RWPE2 (cell line): ENCODE measurements at regions not wholly inside any gene's neighbourhood (a gene's known extent, or its start where the extent isn't known, plus 50 kb on each side); places are given as distances from the start of the nearest gene placed in this dataset.
A peak's percentile ranks its signal among the peaks of the same experiment; 100 is the strongest.

Source experiments
- ATAC-seq: fragments of 200-7000 bp; cut with Tn5 transposase; 3 replicates; pipeline ENCODE4 v1.9.1; 2021; ENCODE audit warnings: low read depth
- DNase-seq: peaks from one replicate; pipeline ENCODE4 v3.0.0-alpha.2; 2020; ENCODE audit warnings: low spot score
- H3K27ac ChIP-seq: fragments of 450-650 bp; 2 replicates; pipeline ENCODE4 v1.5.1; 2017; ENCODE audit warnings: mild to moderate bottlenecking; ENCODE audit not compliant: poor library complexity, severe bottlenecking
- H3K27me3 ChIP-seq: fragments of 250-450 bp; sonication (Bioruptor Pico); 2 replicates; pipeline ENCODE4 v1.5.1; 2021; ENCODE audit warnings: mild to moderate bottlenecking, moderate library complexity; ENCODE audit not compliant: insufficient read depth, poor library complexity, severe bottlenecking
- H3K36me3 ChIP-seq: fragments of 250-450 bp; sonication (Bioruptor Pico); 2 replicates; pipeline ENCODE4 v1.5.1; 2020; ENCODE audit warnings: low read depth, mild to moderate bottlenecking, moderate library complexity
- H3K4me1 ChIP-seq: fragments of 250-450 bp; sonication (Bioruptor Pico); 2 replicates; pipeline ENCODE4 v1.5.1; 2021; ENCODE audit warnings: mild to moderate bottlenecking, moderate library complexity; ENCODE audit not compliant: insufficient read depth, poor library complexity, severe bottlenecking
- H3K4me3 ChIP-seq: fragments of 250-450 bp; sonication (Bioruptor Pico); 2 replicates; pipeline ENCODE4 v1.5.1; 2021; ENCODE audit warnings: mild to moderate bottlenecking, moderate library complexity; ENCODE audit not compliant: severe bottlenecking
- H3K9me3 ChIP-seq: fragments of 250-450 bp; sonication (Bioruptor Pico); 2 replicates; pipeline ENCODE4 v1.5.1; 2021; ENCODE audit warnings: mild to moderate bottlenecking, moderate library complexity; ENCODE audit not compliant: severe bottlenecking
- TF ChIP-seq, protein P1 (sequence below): fragments of 450-650 bp; IDR thresholded peaks from one replicate; pipeline ENCODE4 v1.5.1; 2017; ENCODE audit warnings: mild to moderate bottlenecking, moderate library complexity; ENCODE audit not compliant: poor library complexity, severe bottlenecking

DNA sequence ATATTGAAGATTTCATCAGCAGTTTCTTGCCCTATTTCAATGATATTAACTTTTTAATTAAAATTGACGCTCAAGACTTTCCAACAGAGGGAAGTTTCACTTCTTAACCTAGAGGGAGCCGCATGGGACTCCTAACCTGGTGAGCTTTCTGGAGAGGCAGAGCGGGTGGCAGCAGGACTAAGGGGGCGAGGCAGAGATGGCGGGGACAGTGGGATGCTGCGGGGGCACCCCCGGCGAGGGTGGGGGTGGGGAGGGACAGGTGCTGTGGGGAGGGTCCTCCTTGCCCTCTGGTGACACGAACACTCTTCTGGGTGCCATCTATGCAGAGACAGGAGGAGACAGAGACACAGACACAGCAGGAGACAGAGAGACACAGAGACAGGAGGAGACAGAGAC, 104.4 kb downstream of the ADRA2C start:
- Histone ChIP-seq H3K27ac (no peak overlapping the region), H3K36me3 (no peaks in the 10 kb centered on the region), H3K9me3 (no peaks in the 10 kb centered on the region), H3K4me1 (no peaks in the 10 kb centered on the region), H3K4me3 (no peak overlapping the region), H3K27me3 (peaks cover 50% of the 10 kb centered on the region)
- no peak for ATAC-seq
- peak; percentile 16 for DNase-seq
- TF ChIP-seq, protein P1, sequence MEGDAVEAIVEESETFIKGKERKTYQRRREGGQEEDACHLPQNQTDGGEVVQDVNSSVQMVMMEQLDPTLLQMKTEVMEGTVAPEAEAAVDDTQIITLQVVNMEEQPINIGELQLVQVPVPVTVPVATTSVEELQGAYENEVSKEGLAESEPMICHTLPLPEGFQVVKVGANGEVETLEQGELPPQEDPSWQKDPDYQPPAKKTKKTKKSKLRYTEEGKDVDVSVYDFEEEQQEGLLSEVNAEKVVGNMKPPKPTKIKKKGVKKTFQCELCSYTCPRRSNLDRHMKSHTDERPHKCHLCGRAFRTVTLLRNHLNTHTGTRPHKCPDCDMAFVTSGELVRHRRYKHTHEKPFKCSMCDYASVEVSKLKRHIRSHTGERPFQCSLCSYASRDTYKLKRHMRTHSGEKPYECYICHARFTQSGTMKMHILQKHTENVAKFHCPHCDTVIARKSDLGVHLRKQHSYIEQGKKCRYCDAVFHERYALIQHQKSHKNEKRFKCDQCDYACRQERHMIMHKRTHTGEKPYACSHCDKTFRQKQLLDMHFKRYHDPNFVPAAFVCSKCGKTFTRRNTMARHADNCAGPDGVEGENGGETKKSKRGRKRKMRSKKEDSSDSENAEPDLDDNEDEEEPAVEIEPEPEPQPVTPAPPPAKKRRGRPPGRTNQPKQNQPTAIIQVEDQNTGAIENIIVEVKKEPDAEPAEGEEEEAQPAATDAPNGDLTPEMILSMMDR = no peak

DNA sequence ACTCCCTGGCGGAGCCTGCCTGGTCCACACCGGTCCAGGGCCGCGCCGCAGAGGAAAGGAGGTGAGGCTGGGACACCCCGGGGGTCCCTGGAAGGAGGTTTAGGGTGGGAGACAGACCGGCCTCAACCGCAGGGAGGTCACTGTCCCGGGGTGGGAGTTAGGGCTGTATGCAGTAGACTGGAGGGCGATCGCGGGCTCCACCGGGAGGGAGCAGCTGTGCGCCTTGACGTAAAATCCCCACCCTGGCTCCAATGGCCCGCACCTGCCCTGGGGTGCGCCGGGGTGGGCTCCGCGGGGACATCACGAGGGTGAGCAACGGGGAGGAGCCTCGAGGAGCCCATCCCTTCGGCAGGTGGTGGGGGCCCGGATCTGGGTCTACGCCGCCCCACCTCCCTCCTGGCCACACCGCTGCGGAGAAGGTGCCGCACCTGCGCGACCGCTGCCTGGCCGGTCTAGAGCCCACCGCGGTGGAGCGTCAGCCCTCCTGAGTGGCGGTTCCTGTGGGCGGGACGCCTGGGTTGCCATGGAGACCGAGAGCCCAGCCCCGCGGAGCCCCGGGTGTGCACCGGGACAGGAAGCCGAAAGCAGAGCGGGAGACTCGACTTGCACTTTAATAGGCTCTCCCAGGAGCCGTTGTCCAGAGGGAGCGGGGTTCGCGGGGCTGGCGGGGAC, 105.1 kb downstream of the ADRA2C start:
- H3K9me3 ChIP-seq = no peaks in the 10 kb centered on the region
- H3K27ac ChIP-seq = no peak overlapping the region
- H3K4me1 ChIP-seq = no peaks in the 10 kb centered on the region
- TF ChIP-seq, protein P1 = no peak
- H3K4me3 ChIP-seq = no peak overlapping the region
- H3K36me3 ChIP-seq = no peaks in the 10 kb centered on the region
- H3K27me3 ChIP-seq = peaks cover 50% of the 10 kb centered on the region
- ATAC-seq = no peak
- DNase-seq = peak; percentile 56

DNA sequence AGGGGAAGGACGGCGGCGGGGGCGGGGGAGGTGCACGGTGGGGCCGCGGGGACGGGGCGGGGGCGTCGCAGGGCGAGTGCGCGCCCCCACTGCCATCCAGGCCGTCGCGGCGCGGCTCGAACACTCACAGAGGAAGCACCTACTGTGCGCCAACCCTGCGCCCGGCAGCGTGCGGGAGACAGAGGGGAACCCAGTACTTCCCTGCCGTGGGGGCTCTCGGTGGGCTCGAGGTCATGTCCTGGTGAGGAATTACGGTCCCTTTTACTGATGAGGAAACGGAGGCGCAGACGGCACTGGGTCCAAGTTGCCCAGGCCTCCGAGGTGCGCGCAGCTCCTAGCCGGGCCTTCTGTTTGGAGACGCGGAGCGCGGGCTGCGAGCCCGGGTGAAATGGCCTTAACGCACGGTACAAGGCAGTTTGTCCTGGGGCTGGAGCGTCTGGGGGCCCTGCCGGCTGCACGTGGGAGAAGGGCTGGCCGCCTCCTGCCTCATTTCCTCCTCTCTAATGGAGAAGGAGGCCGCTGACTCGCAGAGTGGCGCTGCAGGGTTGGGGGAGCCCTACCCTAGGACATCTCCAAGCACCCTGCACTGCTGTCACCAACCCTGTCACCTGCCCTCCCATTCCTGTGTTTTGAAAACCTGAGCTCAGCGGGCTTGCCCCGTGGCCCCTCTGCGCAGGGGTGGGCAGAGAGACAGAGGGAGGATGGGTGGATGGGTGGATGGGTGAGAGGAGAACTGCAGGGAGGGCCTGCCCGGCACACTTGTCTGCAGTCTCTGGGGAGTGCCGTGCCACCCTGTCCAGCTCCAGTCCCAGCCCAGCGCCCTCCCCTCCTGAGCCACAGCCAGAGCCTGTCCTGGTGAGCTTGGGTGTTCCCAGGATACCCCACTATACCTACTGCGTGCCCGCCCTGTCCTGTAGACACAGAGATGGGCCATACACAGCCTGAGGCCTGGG, 106.0 kb downstream of the ADRA2C start:
- peak; percentile 50 for DNase-seq
- no peak overlapping the region for H3K27ac ChIP-seq
- H3K4me1 ChIP-seq = no peaks in the 10 kb centered on the region
- peak; percentile 22; the same call in 1 of the 3 replicates for ATAC-seq
- no peaks in the 10 kb centered on the region for H3K36me3 ChIP-seq
- H3K27me3 ChIP-seq = peaks cover 56% of the 10 kb centered on the region
- TF ChIP-seq, protein P1 = no peak
- no peaks in the 10 kb centered on the region for H3K9me3 ChIP-seq
- H3K4me3 ChIP-seq = no peak overlapping the region

DNA sequence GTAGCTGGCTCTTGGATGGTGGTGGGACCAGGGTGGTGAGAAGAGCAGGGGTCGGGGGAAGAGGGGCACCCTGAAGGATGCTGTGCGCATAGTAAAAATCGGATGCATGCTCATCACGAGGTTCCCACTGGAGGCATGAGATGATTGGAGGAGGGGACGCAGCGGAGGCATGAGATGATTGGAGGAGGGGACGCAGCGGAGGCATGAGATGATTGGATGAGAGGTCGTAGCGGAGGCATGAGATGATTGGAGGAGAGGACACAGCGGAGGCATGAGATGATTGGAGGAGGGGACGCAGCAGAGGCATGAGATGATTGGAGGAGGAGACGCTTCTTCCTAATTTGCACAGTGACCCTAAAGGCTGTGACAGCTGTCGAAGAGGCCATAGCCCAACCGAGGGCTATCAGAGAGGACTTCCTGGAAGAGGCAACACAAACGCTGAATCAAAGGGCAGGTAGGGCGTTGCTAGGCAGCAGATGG, 106.7 kb downstream of the ADRA2C start:
- TF ChIP-seq, protein P1 = no peak
- Histone ChIP-seq H3K9me3 (peaks cover 5% of the 10 kb centered on the region), H3K36me3 (no peaks in the 10 kb centered on the region), H3K27me3 (peaks cover 63% of the 10 kb centered on the region), H3K4me1 (no peaks in the 10 kb centered on the region), H3K27ac (no peak overlapping the region), H3K4me3 (no peak overlapping the region)
- ATAC-seq (no peak), DNase-seq (no peak)
